ENCODE measurements at regions not wholly inside any gene's neighbourhood (a gene's known extent, or its start where the extent isn't known, plus 50 kb on each side); places are given as distances from the start of the nearest gene placed in this dataset.

- TF ChIP-seq CTCF (IDR thresholded peaks at IDR 0.05; ENCODE audit: poor library complexity) (no peak), EZH2phosphoT487 (IDR thresholded peaks at IDR 0.05; ENCODE audit: low read depth, severe bottlenecking, unreplicated experiment) (no peak)
Observed at GRCh38 chr2:42117182-42117579, 52.0 kb upstream of the EML4 start.

Data from hepatocyte (in vitro differentiated cells).